ENCODE measurements at regions not wholly inside any gene's neighbourhood (a gene's known extent, or its start where the extent isn't known, plus 50 kb on each side); places are given as distances from the start of the nearest gene placed in this dataset.

GRCh38 chr5:105397749-105398148, 1835.2 kb upstream of the NUDT12 start:
- H3K9ac ChIP-seq (ENCODE audit: insufficient read length), result no peak overlapping the region
- no peak overlapping the region for H3K4me3 ChIP-seq
- no peaks in the 10 kb centered on the region for H3K36me3 ChIP-seq (ENCODE audit: insufficient read depth, low read length)
- H3K27ac ChIP-seq, result no peak overlapping the region
- DNase-seq (ENCODE audit: low read depth, low spot score), result no peak
- H3K9me3 ChIP-seq (ENCODE audit: low read depth, low read length), result no peaks in the 10 kb centered on the region
- TF ChIP-seq FOXP2 (optimal IDR thresholded peaks at IDR 0.05; ENCODE audit: control extremely low read depth, extremely low read length, insufficient read depth) (no peak), POLR2AphosphoS5 (IDR thresholded peaks at IDR 0.05; ENCODE audit: borderline replicate concordance, low read depth, low read length) (no peak), EZH2 (IDR thresholded peaks at IDR 0.05) (no peak)

- Histone ChIP-seq H3K27ac (no peak overlapping the region), H3K4me3 (no peak overlapping the region), H3K9ac (ENCODE audit: insufficient read length) (no peak overlapping the region), H3K9me3 (ENCODE audit: low read depth, low read length) (no peaks in the 10 kb centered on the region), H3K36me3 (ENCODE audit: insufficient read depth, low read length) (no peaks in the 10 kb centered on the region)
- DNase-seq (ENCODE audit: low read depth, low spot score), result no peak
- TF ChIP-seq EZH2 (IDR thresholded peaks at IDR 0.05) (no peak), POLR2AphosphoS5 (IDR thresholded peaks at IDR 0.05; ENCODE audit: borderline replicate concordance, low read depth, low read length) (no peak)
Observed at GRCh38 chr5:105392710-105393149, 1830.1 kb upstream of the NUDT12 start.

- Histone ChIP-seq H3K4me3 (no peak overlapping the region), H3K27ac (no peak overlapping the region), H3K9me3 (ENCODE audit: low read depth, low read length) (no peaks in the 10 kb centered on the region), H3K9ac (ENCODE audit: insufficient read length) (no peak overlapping the region), H3K36me3 (ENCODE audit: insufficient read depth, low read length) (no peaks in the 10 kb centered on the region)
- DNase-seq (ENCODE audit: low read depth, low spot score), result no peak
- TF ChIP-seq POLR2AphosphoS5 (IDR thresholded peaks at IDR 0.05; ENCODE audit: borderline replicate concordance, low read depth, low read length) (no peak), EZH2 (IDR thresholded peaks at IDR 0.05) (no peak), FOXP2 (optimal IDR thresholded peaks at IDR 0.05; ENCODE audit: control extremely low read depth, extremely low read length, insufficient read depth) (no peak)
Observed at GRCh38 chr5:105392122-105392709, 1829.6 kb upstream of the NUDT12 start.

DNA sequence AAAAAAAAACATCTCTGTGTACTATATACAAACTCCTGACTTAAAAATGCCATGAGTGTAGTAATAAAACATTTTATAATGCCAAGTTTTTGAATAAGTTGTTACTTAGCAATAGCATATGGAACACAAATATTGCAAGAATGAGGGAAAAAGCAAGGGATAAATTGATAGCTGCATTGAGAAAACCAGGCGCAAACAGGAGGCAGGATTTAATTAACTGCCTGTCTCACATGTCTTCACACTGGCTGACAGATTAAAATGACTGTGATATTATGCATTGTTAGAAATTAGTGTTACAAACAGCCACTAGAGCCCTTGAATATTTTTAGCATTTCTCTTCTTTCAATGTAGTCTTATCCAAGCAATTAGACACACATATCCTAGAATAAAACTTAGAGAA, 1817.5 kb upstream of the NUDT12 start:
- DNase-seq (ENCODE audit: low read depth, low spot score), result no peak
- TF ChIP-seq EZH2 (IDR thresholded peaks at IDR 0.05), result no peak
- no peak for TF ChIP-seq FOXP2 (optimal IDR thresholded peaks at IDR 0.05; ENCODE audit: control extremely low read depth, extremely low read length, insufficient read depth)
- no peak overlapping the region for H3K4me3 ChIP-seq
- H3K27ac ChIP-seq, result no peak overlapping the region
- H3K36me3 ChIP-seq (ENCODE audit: insufficient read depth, low read length), result no peaks in the 10 kb centered on the region
- H3K9me3 ChIP-seq (ENCODE audit: low read depth, low read length), result no peaks in the 10 kb centered on the region
- no peak overlapping the region for H3K9ac ChIP-seq (ENCODE audit: insufficient read length)

GRCh38 chr5:105371169-105371568, 1808.6 kb upstream of the NUDT12 start:
- DNase-seq (ENCODE audit: low read depth, low spot score), result no peak
- no peaks in the 10 kb centered on the region for H3K9me3 ChIP-seq (ENCODE audit: low read depth, low read length)
- no peak overlapping the region for H3K9ac ChIP-seq (ENCODE audit: insufficient read length)

DNA sequence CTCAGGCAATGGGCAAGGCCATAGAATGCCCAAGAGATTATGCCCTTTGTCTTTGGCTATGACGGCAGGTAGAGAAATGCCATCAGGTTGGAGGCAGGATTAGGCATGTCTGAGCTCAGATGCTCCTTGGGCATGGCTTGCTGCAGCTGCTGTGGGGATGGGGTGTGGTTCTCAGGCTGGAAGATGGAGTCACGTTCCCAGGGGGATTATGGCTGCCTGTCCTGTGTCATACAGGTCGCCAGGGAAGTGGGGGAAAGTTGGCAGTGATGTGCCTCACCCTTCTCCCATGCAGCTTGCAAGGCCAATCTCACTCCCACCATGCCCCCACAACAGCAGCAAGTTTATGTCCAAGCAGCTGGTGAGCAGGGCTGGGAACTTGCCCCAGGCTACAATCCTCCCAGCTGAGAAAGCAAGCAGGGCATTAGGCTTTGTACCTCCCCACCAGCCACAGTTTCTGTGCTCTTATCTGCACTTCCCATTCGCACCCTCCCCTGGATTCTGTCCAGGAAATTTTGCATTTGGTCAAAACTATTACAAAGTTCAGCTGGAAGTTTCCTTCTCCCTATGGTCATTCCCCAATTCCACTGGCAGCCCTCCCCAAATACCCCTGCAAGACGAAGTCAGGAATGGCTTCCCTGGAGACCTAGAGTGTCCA, 1788.0 kb upstream of the NUDT12 start:
- no peak for TF ChIP-seq POLR2AphosphoS5 (IDR thresholded peaks at IDR 0.05; ENCODE audit: borderline replicate concordance, low read depth, low read length)
- no peak for TF ChIP-seq FOXP2 (optimal IDR thresholded peaks at IDR 0.05; ENCODE audit: control extremely low read depth, extremely low read length, insufficient read depth)
- no peak for TF ChIP-seq EZH2 (IDR thresholded peaks at IDR 0.05)
- Histone ChIP-seq H3K36me3 (ENCODE audit: insufficient read depth, low read length) (no peaks in the 10 kb centered on the region), H3K9ac (ENCODE audit: insufficient read length) (no peak overlapping the region), H3K27ac (no peak overlapping the region), H3K9me3 (ENCODE audit: low read depth, low read length) (no peaks in the 10 kb centered on the region), H3K4me3 (no peak overlapping the region)
- no peak for DNase-seq (ENCODE audit: low read depth, low spot score)

More at GRCh38 chr5:105371169-105371568, 1808.6 kb upstream of the NUDT12 start:
- Histone ChIP-seq H3K27ac (no peak overlapping the region), H3K4me3 (no peak overlapping the region), H3K36me3 (ENCODE audit: insufficient read depth, low read length) (no peaks in the 10 kb centered on the region)
- TF ChIP-seq FOXP2 (optimal IDR thresholded peaks at IDR 0.05; ENCODE audit: control extremely low read depth, extremely low read length, insufficient read depth) (no peak), POLR2AphosphoS5 (IDR thresholded peaks at IDR 0.05; ENCODE audit: borderline replicate concordance, low read depth, low read length) (no peak), EZH2 (IDR thresholded peaks at IDR 0.05) (no peak)

DNA sequence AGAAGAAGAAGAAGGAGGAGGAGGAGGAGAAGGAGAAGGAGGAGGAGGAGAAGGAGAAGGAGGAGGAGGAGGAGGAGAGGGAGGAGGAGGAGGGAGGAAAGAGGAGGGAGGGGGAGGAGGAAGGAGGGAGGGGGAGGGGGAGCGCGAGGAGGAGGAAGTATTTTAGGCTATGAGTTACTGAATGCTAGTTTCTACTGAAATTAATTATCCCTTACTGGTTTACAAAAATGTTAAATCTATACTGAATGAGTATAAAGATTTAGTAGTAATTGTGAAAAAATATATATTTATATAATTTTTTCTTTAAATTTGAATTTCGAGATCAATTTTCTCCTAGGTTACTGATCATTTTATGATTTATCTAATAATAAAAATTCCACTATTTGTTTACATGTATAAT, 1769.0 kb upstream of the NUDT12 start:
- H3K9ac ChIP-seq (ENCODE audit: insufficient read length), result no peak overlapping the region
- DNase-seq (ENCODE audit: low read depth, low spot score), result no peak
- no peaks in the 10 kb centered on the region for H3K36me3 ChIP-seq (ENCODE audit: insufficient read depth, low read length)
- no peak overlapping the region for H3K4me3 ChIP-seq
- TF ChIP-seq FOXP2 (optimal IDR thresholded peaks at IDR 0.05; ENCODE audit: control extremely low read depth, extremely low read length, insufficient read depth) (no peak), POLR2AphosphoS5 (IDR thresholded peaks at IDR 0.05; ENCODE audit: borderline replicate concordance, low read depth, low read length) (no peak), EZH2 (IDR thresholded peaks at IDR 0.05) (no peak)
- H3K9me3 ChIP-seq (ENCODE audit: low read depth, low read length), result no peaks in the 10 kb centered on the region
- no peak overlapping the region for H3K27ac ChIP-seq

GRCh38 chr5:105330185-105330584, 1767.6 kb upstream of the NUDT12 start:
- no peak for DNase-seq (ENCODE audit: low read depth, low spot score)
- Histone ChIP-seq H3K4me3 (no peak overlapping the region), H3K36me3 (ENCODE audit: insufficient read depth, low read length) (no peaks in the 10 kb centered on the region), H3K9ac (ENCODE audit: insufficient read length) (no peak overlapping the region), H3K27ac (no peak overlapping the region), H3K9me3 (ENCODE audit: low read depth, low read length) (no peaks in the 10 kb centered on the region)
- TF ChIP-seq POLR2AphosphoS5 (IDR thresholded peaks at IDR 0.05; ENCODE audit: borderline replicate concordance, low read depth, low read length) (no peak), EZH2 (IDR thresholded peaks at IDR 0.05) (no peak), FOXP2 (optimal IDR thresholded peaks at IDR 0.05; ENCODE audit: control extremely low read depth, extremely low read length, insufficient read depth) (no peak)

GRCh38 chr5:105304859-105305258, 1742.3 kb upstream of the NUDT12 start:
- Histone ChIP-seq H3K9ac (ENCODE audit: insufficient read length) (no peak overlapping the region), H3K4me3 (no peak overlapping the region), H3K27ac (no peak overlapping the region), H3K9me3 (ENCODE audit: low read depth, low read length) (no peaks in the 10 kb centered on the region), H3K36me3 (ENCODE audit: insufficient read depth, low read length) (no peaks in the 10 kb centered on the region)
- DNase-seq (ENCODE audit: low read depth, low spot score), result no peak
- no peak for TF ChIP-seq FOXP2 (optimal IDR thresholded peaks at IDR 0.05; ENCODE audit: control extremely low read depth, extremely low read length, insufficient read depth)
- TF ChIP-seq EZH2 (IDR thresholded peaks at IDR 0.05), result no peak
- no peak for TF ChIP-seq POLR2AphosphoS5 (IDR thresholded peaks at IDR 0.05; ENCODE audit: borderline replicate concordance, low read depth, low read length)

Data from SK-N-MC (cell line).